ENCODE measurements at regions not wholly inside any gene's neighbourhood (a gene's known extent, or its start where the extent isn't known, plus 50 kb on each side); places are given as distances from the start of the nearest gene placed in this dataset.

DNA sequence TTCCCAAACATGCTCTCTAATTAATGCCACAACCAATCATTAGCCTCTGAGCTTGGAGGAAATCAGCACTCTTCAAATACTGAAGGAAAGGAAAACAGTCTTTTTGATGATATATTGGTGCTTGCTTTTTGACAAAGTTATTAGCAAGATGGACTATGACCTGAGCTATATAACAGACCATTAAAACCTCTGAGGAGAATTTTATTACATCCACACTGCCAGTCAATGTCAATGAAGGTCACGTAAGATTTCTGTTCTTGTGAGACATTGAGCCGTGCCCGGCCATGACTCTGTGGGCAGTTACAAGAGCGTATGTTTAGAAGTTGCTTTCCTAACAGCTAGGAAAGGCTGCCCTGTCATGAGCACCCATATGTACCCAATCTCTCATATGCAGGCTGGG, 659.0 kb downstream of the UTRN start:
- TF ChIP-seq POLR2A (IDR thresholded peaks at IDR 0.05) (no peak), POLR2AphosphoS5 (IDR thresholded peaks at IDR 0.05) (no peak)
- TF ChIP-seq, protein P1, sequence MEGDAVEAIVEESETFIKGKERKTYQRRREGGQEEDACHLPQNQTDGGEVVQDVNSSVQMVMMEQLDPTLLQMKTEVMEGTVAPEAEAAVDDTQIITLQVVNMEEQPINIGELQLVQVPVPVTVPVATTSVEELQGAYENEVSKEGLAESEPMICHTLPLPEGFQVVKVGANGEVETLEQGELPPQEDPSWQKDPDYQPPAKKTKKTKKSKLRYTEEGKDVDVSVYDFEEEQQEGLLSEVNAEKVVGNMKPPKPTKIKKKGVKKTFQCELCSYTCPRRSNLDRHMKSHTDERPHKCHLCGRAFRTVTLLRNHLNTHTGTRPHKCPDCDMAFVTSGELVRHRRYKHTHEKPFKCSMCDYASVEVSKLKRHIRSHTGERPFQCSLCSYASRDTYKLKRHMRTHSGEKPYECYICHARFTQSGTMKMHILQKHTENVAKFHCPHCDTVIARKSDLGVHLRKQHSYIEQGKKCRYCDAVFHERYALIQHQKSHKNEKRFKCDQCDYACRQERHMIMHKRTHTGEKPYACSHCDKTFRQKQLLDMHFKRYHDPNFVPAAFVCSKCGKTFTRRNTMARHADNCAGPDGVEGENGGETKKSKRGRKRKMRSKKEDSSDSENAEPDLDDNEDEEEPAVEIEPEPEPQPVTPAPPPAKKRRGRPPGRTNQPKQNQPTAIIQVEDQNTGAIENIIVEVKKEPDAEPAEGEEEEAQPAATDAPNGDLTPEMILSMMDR (IDR thresholded peaks at IDR 0.05): no peak

Measured in gastroesophageal sphincter (tissue), 3 donors.